H9 (cell line): ENCODE measurements at regions not wholly inside any gene's neighbourhood (a gene's known extent, or its start where the extent isn't known, plus 50 kb on each side); places are given as distances from the start of the nearest gene placed in this dataset.

Source experiments
- DNase-seq: peaks from one replicate; pipeline ENCODE4 v3.0.0-alpha.2; 2017
- H2AFZ ChIP-seq: one replicate; pipeline ENCODE4 v1.6.1; 2013; ENCODE audit warnings: mild to moderate bottlenecking, low read length, control low read depth, moderate library complexity
- H2AK5ac ChIP-seq: 2 replicates; pipeline ENCODE4 v1.6.1; 2013; ENCODE audit warnings: low read length, control low read depth, mixed read lengths; ENCODE audit not compliant: insufficient read length
- H2BK120ac ChIP-seq: one replicate; pipeline ENCODE4 v1.6.1; 2013; ENCODE audit warnings: low read depth, mild to moderate bottlenecking, low read length, control low read depth, inconsistent platforms; ENCODE audit not compliant: poor library complexity, severe bottlenecking
- H2BK12ac ChIP-seq: 2 replicates; pipeline ENCODE4 v1.6.1; 2013; ENCODE audit warnings: low read length, control low read depth, mixed read lengths, low read depth; ENCODE audit not compliant: insufficient read length
- H2BK15ac ChIP-seq: 2 replicates; pipeline ENCODE4 v1.6.1; 2013; ENCODE audit warnings: low read depth, low read length, control low read depth
- H2BK20ac ChIP-seq: one replicate; pipeline ENCODE4 v1.6.1; 2013; ENCODE audit warnings: low read depth, mild to moderate bottlenecking, low read length, control low read depth, inconsistent platforms; ENCODE audit not compliant: poor library complexity, severe bottlenecking
- H2BK5ac ChIP-seq: 2 replicates; pipeline ENCODE4 v1.6.1; 2013; ENCODE audit warnings: low read length, control low read depth, mixed read lengths; ENCODE audit not compliant: insufficient read length
- H3K14ac ChIP-seq: 2 replicates; pipeline ENCODE4 v1.6.1; 2013; ENCODE audit warnings: low read length, control low read depth; ENCODE audit not compliant: insufficient read depth
- H3K18ac ChIP-seq: 2 replicates; pipeline ENCODE4 v1.6.1; 2013; ENCODE audit warnings: low read depth, mild to moderate bottlenecking, mixed read lengths, low read length, control low read depth; ENCODE audit not compliant: insufficient read length
- H3K23ac ChIP-seq: 2 replicates; pipeline ENCODE4 v1.6.1; 2013; ENCODE audit warnings: low read length, control low read depth, mixed read lengths, low read depth; ENCODE audit not compliant: insufficient read length
- H3K23me2 ChIP-seq: 2 replicates; pipeline ENCODE4 v1.6.1; 2013; ENCODE audit warnings: low read depth, mild to moderate bottlenecking, mixed read lengths, low read length, control low read depth; ENCODE audit not compliant: insufficient read length, poor library complexity, severe bottlenecking
- H3K27ac ChIP-seq: 2 replicates; pipeline ENCODE4 v1.5.1; 2013; ENCODE audit warnings: low read length, control low read depth, mixed read lengths, low read depth; ENCODE audit not compliant: insufficient read length
- H3K27me3 ChIP-seq: 2 replicates; pipeline ENCODE4 v1.6.1; 2013; ENCODE audit warnings: low read length, control low read depth, inconsistent platforms; ENCODE audit not compliant: insufficient read depth
- H3K4ac ChIP-seq: 2 replicates; pipeline ENCODE4 v1.6.1; 2013; ENCODE audit warnings: low read depth, mild to moderate bottlenecking, control low read depth, inconsistent platforms, low read length, moderate library complexity
- H3K4me1 ChIP-seq: 2 replicates; pipeline ENCODE4 v1.6.1; 2013; ENCODE audit warnings: low read length, control low read depth, inconsistent platforms; ENCODE audit not compliant: insufficient read depth
- H3K4me2 ChIP-seq: 2 replicates; pipeline ENCODE4 v1.6.1; 2013; ENCODE audit warnings: low read length, control low read depth, mixed read lengths; ENCODE audit not compliant: insufficient read length, insufficient read depth
- H3K56ac ChIP-seq: 2 replicates; pipeline ENCODE4 v1.6.1; 2013; ENCODE audit warnings: low read depth, mild to moderate bottlenecking, mixed read lengths, low read length, control low read depth; ENCODE audit not compliant: insufficient read length
- H3K79me1 ChIP-seq: 2 replicates; pipeline ENCODE4 v1.6.1; 2013; ENCODE audit warnings: low read depth, mild to moderate bottlenecking, moderate library complexity, low read length, control low read depth, inconsistent platforms; ENCODE audit not compliant: insufficient read depth, poor library complexity, severe bottlenecking
- H3K79me2 ChIP-seq: 2 replicates; pipeline ENCODE4 v1.6.1; 2013; ENCODE audit warnings: low read length, control low read depth, inconsistent platforms; ENCODE audit not compliant: insufficient read depth
- H3K9ac ChIP-seq: 2 replicates; pipeline ENCODE4 v1.6.1; 2013; ENCODE audit warnings: low read length, control low read depth, mixed read lengths; ENCODE audit not compliant: insufficient read length; ENCODE audit errors: extremely low read depth
- H3K9me3 ChIP-seq: one replicate; pipeline ENCODE4 v1.6.1; 2013; ENCODE audit warnings: low read depth, low read length, inconsistent platforms; ENCODE audit not compliant: control insufficient read depth
- H3T11ph ChIP-seq: one replicate; pipeline ENCODE4 v1.6.1; 2013; ENCODE audit warnings: mild to moderate bottlenecking, low read length, control low read depth, inconsistent platforms
- H4K20me1 ChIP-seq: one replicate; pipeline ENCODE4 v1.6.1; 2013; ENCODE audit not compliant: control insufficient read depth, insufficient read length, insufficient read depth
- H4K5ac ChIP-seq: 2 replicates; pipeline ENCODE4 v1.6.1; 2013; ENCODE audit warnings: low read depth, mild to moderate bottlenecking, mixed read lengths, low read length, control low read depth; ENCODE audit not compliant: insufficient read length
- H4K8ac ChIP-seq: replicated peaks from 2 replicates; pipeline ENCODE4 v1.6.1; 2013; ENCODE audit warnings: low read length, control low read depth, mixed read lengths, low read depth; ENCODE audit not compliant: insufficient read length
- H4K91ac ChIP-seq: 2 replicates; pipeline ENCODE4 v1.6.1; 2013; ENCODE audit warnings: low read depth, mild to moderate bottlenecking, moderate library complexity, mixed read lengths, low read length, control low read depth; ENCODE audit not compliant: insufficient read length
- H3K27ac Mint-ChIP-seq, 3 experiments: 2 replicates in 2 of 3; 3 replicates in 1 of 3; pipeline ENCODE4 v1.8.0; 2020 to 2021; ENCODE audit warnings: mixed read lengths in 3 of 3, mild to moderate bottlenecking in 1 of 3, moderate library complexity in 1 of 3
- H3K27me3 Mint-ChIP-seq: 2 replicates; pipeline ENCODE4 v1.8.0; 2021; ENCODE audit warnings: low read depth, mild to moderate bottlenecking, moderate library complexity, mixed read lengths
- H3K36me3 Mint-ChIP-seq, 3 experiments: 2 replicates in 2 of 3; 3 replicates in 1 of 3; pipeline ENCODE4 v1.8.0; 2020 to 2021; ENCODE audit warnings: low read depth in 3 of 3, mixed read lengths in 3 of 3; ENCODE audit not compliant: insufficient read depth in 1 of 3
- H3K4me1 Mint-ChIP-seq, 2 experiments: 2 replicates each; pipeline ENCODE4 v1.8.0; 2020; ENCODE audit warnings: mixed read lengths in 2 of 2
- H3K4me3 Mint-ChIP-seq, 2 experiments: 2 replicates in 1 of 2; 3 replicates in 1 of 2; pipeline ENCODE4 v1.8.0; 2020 to 2021; ENCODE audit warnings: mild to moderate bottlenecking in 2 of 2, mixed read lengths in 2 of 2, moderate library complexity in 1 of 2
- H3K9me3 Mint-ChIP-seq, 2 experiments: 2 replicates in 1 of 2; 3 replicates in 1 of 2; pipeline ENCODE4 v1.8.0; 2020; ENCODE audit warnings: mild to moderate bottlenecking in 2 of 2, mixed read lengths in 2 of 2, moderate library complexity in 1 of 2
- WGBS: extraction: QIAGEN DNeasy Blood & Tissue Kit; methylation state at CpG from one replicate; pipeline ENCODE4 v1.1.7; 2013; ENCODE audit warnings: missing lambda C conversion rate, low lambda C conversion rate, mixed read lengths; ENCODE audit not compliant: insufficient read length; ENCODE audit errors: extremely low coverage; 5-methylcytosine and 5-hydroxymethylcytosine counted together
- TF ChIP-seq, protein P1 (sequence below): fragments of 200-600 bp; sonication (generic); conservative IDR thresholded peaks from 3 replicates; pipeline ENCODE4 v1.8.0; 2021; ENCODE audit warnings: antibody characterized with exemption, mild to moderate bottlenecking

GRCh38 chr7:25906760-25907159 is 245.2 kb upstream of the NFE2L3 start:
- TF ChIP-seq, protein P1, sequence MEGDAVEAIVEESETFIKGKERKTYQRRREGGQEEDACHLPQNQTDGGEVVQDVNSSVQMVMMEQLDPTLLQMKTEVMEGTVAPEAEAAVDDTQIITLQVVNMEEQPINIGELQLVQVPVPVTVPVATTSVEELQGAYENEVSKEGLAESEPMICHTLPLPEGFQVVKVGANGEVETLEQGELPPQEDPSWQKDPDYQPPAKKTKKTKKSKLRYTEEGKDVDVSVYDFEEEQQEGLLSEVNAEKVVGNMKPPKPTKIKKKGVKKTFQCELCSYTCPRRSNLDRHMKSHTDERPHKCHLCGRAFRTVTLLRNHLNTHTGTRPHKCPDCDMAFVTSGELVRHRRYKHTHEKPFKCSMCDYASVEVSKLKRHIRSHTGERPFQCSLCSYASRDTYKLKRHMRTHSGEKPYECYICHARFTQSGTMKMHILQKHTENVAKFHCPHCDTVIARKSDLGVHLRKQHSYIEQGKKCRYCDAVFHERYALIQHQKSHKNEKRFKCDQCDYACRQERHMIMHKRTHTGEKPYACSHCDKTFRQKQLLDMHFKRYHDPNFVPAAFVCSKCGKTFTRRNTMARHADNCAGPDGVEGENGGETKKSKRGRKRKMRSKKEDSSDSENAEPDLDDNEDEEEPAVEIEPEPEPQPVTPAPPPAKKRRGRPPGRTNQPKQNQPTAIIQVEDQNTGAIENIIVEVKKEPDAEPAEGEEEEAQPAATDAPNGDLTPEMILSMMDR, result no peak
- H4K5ac ChIP-seq, result no peak overlapping the region
- no peaks in the 10 kb centered on the region for H3K23me2 ChIP-seq
- no CpG with 5 or more reads among the region's 5 CpGs for WGBS
- no peak overlapping the region for H3K14ac ChIP-seq
- no peaks in the 10 kb centered on the region for H3K79me1 ChIP-seq
- no peak overlapping the region for H2AK5ac ChIP-seq
- no peak overlapping the region for H4K91ac ChIP-seq
- no peak overlapping the region for H2BK12ac ChIP-seq
- no peak overlapping the region for H2BK20ac ChIP-seq
- H3K9ac ChIP-seq, result no peak overlapping the region
- no peak for DNase-seq
- H4K8ac ChIP-seq, result no peak overlapping the region
- no peak overlapping the region for H3T11ph ChIP-seq
- peaks cover 11 to 20% of the 10 kb centered on the region in 2 experiments for H3K4me1 Mint-ChIP-seq
- no peak overlapping the region for H2BK5ac ChIP-seq
- peaks cover 4% of the 10 kb centered on the region; the same call in 1 of the 2 replicates for H3K27me3 Mint-ChIP-seq
- no peak overlapping the region for H3K4me2 ChIP-seq
- no peak overlapping the region for H2AFZ ChIP-seq
- no peaks in the 10 kb centered on the region for H3K36me3 Mint-ChIP-seq
- H3K18ac ChIP-seq, result no peak overlapping the region
- no peaks in the 10 kb centered on the region for H4K20me1 ChIP-seq
- H3K4ac ChIP-seq, result no peak overlapping the region
- no peak overlapping the region for H3K27ac ChIP-seq
- H3K9me3 ChIP-seq, result no peaks in the 10 kb centered on the region
- no peak overlapping the region for H3K4me3 Mint-ChIP-seq
- H3K27ac Mint-ChIP-seq, result no peak overlapping the region
- H3K27me3 ChIP-seq, result no peaks in the 10 kb centered on the region
- no peak overlapping the region for H2BK120ac ChIP-seq
- H3K79me2 ChIP-seq, result no peaks in the 10 kb centered on the region
- peaks cover 3% of the 10 kb centered on the region; the same call in 1 of the 2 replicates for H3K4me1 ChIP-seq
- no peak overlapping the region for H3K23ac ChIP-seq
- H3K9me3 Mint-ChIP-seq, result no peaks in the 10 kb centered on the region
- no peak overlapping the region for H3K56ac ChIP-seq
- H2BK15ac ChIP-seq, result no peak overlapping the region
